ENCODE measurements at regions not wholly inside any gene's neighbourhood (a gene's known extent, or its start where the extent isn't known, plus 50 kb on each side); places are given as distances from the start of the nearest gene placed in this dataset.

- TF ChIP-seq, protein P1, sequence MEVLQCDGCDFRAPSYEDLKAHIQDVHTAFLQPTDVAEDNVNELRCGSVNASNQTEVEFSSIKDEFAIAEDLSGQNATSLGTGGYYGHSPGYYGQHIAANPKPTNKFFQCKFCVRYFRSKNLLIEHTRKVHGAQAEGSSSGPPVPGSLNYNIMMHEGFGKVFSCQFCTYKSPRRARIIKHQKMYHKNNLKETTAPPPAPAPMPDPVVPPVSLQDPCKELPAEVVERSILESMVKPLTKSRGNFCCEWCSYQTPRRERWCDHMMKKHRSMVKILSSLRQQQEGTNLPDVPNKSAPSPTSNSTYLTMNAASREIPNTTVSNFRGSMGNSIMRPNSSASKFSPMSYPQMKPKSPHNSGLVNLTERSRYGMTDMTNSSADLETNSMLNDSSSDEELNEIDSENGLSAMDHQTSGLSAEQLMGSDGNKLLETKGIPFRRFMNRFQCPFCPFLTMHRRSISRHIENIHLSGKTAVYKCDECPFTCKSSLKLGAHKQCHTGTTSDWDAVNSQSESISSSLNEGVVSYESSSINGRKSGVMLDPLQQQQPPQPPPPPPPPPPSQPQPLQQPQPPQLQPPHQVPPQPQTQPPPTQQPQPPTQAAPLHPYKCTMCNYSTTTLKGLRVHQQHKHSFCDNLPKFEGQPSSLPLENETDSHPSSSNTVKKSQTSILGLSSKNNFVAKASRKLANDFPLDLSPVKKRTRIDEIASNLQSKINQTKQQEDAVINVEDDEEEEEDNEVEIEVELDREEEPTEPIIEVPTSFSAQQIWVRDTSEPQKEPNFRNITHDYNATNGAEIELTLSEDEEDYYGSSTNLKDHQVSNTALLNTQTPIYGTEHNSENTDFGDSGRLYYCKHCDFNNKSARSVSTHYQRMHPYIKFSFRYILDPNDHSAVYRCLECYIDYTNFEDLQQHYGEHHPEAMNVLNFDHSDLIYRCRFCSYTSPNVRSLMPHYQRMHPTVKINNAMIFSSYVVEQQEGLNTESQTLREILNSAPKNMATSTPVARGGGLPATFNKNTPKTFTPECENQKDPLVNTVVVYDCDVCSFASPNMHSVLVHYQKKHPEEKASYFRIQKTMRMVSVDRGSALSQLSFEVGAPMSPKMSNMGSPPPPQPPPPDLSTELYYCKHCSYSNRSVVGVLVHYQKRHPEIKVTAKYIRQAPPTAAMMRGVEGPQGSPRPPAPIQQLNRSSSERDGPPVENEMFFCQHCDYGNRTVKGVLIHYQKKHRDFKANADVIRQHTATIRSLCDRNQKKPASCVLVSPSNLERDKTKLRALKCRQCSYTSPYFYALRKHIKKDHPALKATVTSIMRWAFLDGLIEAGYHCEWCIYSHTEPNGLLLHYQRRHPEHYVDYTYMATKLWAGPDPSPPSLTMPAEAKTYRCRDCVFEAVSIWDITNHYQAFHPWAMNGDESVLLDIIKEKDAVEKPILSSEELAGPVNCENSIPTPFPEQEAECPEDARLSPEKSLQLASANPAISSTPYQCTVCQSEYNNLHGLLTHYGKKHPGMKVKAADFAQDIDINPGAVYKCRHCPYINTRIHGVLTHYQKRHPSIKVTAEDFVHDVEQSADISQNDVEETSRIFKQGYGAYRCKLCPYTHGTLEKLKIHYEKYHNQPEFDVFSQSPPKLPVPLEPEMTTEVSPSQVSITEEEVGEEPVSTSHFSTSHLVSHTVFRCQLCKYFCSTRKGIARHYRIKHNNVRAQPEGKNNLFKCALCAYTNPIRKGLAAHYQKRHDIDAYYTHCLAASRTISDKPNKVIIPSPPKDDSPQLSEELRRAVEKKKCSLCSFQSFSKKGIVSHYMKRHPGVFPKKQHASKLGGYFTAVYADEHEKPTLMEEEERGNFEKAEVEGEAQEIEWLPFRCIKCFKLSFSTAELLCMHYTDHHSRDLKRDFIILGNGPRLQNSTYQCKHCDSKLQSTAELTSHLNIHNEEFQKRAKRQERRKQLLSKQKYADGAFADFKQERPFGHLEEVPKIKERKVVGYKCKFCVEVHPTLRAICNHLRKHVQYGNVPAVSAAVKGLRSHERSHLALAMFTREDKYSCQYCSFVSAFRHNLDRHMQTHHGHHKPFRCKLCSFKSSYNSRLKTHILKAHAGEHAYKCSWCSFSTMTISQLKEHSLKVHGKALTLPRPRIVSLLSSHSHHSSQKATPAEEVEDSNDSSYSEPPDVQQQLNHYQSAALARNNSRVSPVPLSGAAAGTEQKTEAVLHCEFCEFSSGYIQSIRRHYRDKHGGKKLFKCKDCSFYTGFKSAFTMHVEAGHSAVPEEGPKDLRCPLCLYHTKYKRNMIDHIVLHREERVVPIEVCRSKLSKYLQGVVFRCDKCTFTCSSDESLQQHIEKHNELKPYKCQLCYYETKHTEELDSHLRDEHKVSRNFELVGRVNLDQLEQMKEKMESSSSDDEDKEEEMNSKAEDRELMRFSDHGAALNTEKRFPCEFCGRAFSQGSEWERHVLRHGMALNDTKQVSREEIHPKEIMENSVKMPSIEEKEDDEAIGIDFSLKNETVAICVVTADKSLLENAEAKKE (CRISPR knock-in tag; IDR thresholded peaks at IDR 0.05) = no peak
- no peak for TF ChIP-seq STAT1 (IDR thresholded peaks at IDR 0.05; ENCODE audit: unreplicated experiment)
- TF ChIP-seq CREB1 (CRISPR knock-in tag; IDR thresholded peaks at IDR 0.05; ENCODE audit: low read depth) = no peak
- TF ChIP-seq POLR2AphosphoS5 (IDR thresholded peaks at IDR 0.05; ENCODE audit: low read depth) = no peak
- no peak for TF ChIP-seq JUNB (IDR thresholded peaks at IDR 0.05; ENCODE audit: unreplicated experiment)
- no peak for TF ChIP-seq NANOG (IDR thresholded peaks at IDR 0.05; ENCODE audit: borderline replicate concordance)
- no peak for TF ChIP-seq ZNF331 (CRISPR knock-in tag; IDR thresholded peaks at IDR 0.05; ENCODE audit: low read depth)
- TF ChIP-seq ZNF114 (CRISPR knock-in tag; IDR thresholded peaks at IDR 0.05) = no peak
These were observed 519.9 kb downstream of the UTRN start (continued) for GRCh38 chr6:144805049-144805448.

DNA sequence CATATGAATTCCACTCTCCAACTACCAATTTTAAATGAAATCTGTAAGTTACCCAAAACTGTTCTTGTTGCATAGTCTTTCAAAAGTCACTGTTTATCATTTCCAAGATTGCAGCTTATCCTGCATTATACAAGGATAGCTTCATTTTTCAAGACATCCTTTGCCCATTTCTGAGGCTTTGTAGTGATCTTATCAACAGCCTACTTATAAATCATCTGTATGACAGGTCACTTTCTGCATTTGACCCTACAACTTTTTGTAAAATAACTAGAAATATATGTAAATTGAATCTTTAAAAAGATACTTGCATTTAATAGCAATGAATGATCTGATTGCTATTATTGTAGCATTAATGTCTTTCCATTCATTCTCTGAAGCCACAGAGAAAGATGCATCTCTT is 521.1 kb downstream of the UTRN start:
- Histone ChIP-seq H3F3A (replicated peaks; ENCODE audit: low read depth) (no peaks in the 10 kb centered on the region), H3K27ac (ENCODE audit: low read depth) (no peak overlapping the region), H3K36me3 (ENCODE audit: insufficient read depth) (no peaks in the 10 kb centered on the region), H3K4me3 (no peak overlapping the region), H4K20me1 (replicated peaks; ENCODE audit: insufficient read depth) (0 out of 2 replicates have a peak, but pooled peaks cover 3% of the 10 kb centered on the region), H2AFZ (no peak overlapping the region), H3K79me2 (replicated peaks; ENCODE audit: insufficient read depth) (no peaks in the 10 kb centered on the region), H3K4me2 (no peak overlapping the region), H3K9me2 (ENCODE audit: insufficient read depth) (no peaks in the 10 kb centered on the region), H3K4me1 (ENCODE audit: insufficient read depth) (no peaks in the 10 kb centered on the region), H3K27me3 (ENCODE audit: insufficient read depth) (no peaks in the 10 kb centered on the region)
- H3K27me3 Mint-ChIP-seq (ENCODE audit: insufficient read depth, low read depth, poor library complexity) = no peaks in the 10 kb centered on the region
- no peaks in the 10 kb centered on the region for H3K9me3 Mint-ChIP-seq
- DNase-seq (ENCODE audit: low spot score) (no peak), ATAC-seq (no peak)
- no peak overlapping the region for H3K27ac Mint-ChIP-seq
- H3K4me3 Mint-ChIP-seq = no peak overlapping the region
- H3K4me1 Mint-ChIP-seq = no peaks in the 10 kb centered on the region; the same call in 2 of the 3 replicates
- no peaks in the 10 kb centered on the region for H3K36me3 Mint-ChIP-seq (ENCODE audit: low read depth)
- TF ChIP-seq ZNF114 (CRISPR knock-in tag; IDR thresholded peaks at IDR 0.05) = no peak
- TF ChIP-seq EZH2 (IDR thresholded peaks at IDR 0.05; ENCODE audit: low read depth, unreplicated experiment) = no peak
- no peak for TF ChIP-seq STAT1 (IDR thresholded peaks at IDR 0.05; ENCODE audit: unreplicated experiment)
- TF ChIP-seq POLR2AphosphoS5 (IDR thresholded peaks at IDR 0.05; ENCODE audit: low read depth) = no peak
- TF ChIP-seq, protein P2, sequence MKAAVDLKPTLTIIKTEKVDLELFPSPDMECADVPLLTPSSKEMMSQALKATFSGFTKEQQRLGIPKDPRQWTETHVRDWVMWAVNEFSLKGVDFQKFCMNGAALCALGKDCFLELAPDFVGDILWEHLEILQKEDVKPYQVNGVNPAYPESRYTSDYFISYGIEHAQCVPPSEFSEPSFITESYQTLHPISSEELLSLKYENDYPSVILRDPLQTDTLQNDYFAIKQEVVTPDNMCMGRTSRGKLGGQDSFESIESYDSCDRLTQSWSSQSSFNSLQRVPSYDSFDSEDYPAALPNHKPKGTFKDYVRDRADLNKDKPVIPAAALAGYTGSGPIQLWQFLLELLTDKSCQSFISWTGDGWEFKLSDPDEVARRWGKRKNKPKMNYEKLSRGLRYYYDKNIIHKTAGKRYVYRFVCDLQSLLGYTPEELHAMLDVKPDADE (IDR thresholded peaks at IDR 0.05) = no peak
- TF ChIP-seq, protein P3, sequence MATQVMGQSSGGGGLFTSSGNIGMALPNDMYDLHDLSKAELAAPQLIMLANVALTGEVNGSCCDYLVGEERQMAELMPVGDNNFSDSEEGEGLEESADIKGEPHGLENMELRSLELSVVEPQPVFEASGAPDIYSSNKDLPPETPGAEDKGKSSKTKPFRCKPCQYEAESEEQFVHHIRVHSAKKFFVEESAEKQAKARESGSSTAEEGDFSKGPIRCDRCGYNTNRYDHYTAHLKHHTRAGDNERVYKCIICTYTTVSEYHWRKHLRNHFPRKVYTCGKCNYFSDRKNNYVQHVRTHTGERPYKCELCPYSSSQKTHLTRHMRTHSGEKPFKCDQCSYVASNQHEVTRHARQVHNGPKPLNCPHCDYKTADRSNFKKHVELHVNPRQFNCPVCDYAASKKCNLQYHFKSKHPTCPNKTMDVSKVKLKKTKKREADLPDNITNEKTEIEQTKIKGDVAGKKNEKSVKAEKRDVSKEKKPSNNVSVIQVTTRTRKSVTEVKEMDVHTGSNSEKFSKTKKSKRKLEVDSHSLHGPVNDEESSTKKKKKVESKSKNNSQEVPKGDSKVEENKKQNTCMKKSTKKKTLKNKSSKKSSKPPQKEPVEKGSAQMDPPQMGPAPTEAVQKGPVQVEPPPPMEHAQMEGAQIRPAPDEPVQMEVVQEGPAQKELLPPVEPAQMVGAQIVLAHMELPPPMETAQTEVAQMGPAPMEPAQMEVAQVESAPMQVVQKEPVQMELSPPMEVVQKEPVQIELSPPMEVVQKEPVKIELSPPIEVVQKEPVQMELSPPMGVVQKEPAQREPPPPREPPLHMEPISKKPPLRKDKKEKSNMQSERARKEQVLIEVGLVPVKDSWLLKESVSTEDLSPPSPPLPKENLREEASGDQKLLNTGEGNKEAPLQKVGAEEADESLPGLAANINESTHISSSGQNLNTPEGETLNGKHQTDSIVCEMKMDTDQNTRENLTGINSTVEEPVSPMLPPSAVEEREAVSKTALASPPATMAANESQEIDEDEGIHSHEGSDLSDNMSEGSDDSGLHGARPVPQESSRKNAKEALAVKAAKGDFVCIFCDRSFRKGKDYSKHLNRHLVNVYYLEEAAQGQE (IDR thresholded peaks at IDR 0.05; ENCODE audit: unreplicated experiment) = no peak
- TF ChIP-seq, protein P4, sequence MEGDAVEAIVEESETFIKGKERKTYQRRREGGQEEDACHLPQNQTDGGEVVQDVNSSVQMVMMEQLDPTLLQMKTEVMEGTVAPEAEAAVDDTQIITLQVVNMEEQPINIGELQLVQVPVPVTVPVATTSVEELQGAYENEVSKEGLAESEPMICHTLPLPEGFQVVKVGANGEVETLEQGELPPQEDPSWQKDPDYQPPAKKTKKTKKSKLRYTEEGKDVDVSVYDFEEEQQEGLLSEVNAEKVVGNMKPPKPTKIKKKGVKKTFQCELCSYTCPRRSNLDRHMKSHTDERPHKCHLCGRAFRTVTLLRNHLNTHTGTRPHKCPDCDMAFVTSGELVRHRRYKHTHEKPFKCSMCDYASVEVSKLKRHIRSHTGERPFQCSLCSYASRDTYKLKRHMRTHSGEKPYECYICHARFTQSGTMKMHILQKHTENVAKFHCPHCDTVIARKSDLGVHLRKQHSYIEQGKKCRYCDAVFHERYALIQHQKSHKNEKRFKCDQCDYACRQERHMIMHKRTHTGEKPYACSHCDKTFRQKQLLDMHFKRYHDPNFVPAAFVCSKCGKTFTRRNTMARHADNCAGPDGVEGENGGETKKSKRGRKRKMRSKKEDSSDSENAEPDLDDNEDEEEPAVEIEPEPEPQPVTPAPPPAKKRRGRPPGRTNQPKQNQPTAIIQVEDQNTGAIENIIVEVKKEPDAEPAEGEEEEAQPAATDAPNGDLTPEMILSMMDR (conservative IDR thresholded peaks at IDR 0.05; ENCODE audit: low read depth in 2 of 2) = no peak

Data from GM23338 (cell line).